GM18870 (cell line): ENCODE measurements at regions not wholly inside any gene's neighbourhood (a gene's known extent, or its start where the extent isn't known, plus 50 kb on each side); places are given as distances from the start of the nearest gene placed in this dataset.

Experiments
- ATAC-seq: cut with Tn5 transposase; IDR thresholded peaks from one replicate; pipeline ENCODE4 v1.9.1; 2021; ENCODE audit warnings: moderate library complexity; ENCODE audit not compliant: unreplicated experiment

DNA sequence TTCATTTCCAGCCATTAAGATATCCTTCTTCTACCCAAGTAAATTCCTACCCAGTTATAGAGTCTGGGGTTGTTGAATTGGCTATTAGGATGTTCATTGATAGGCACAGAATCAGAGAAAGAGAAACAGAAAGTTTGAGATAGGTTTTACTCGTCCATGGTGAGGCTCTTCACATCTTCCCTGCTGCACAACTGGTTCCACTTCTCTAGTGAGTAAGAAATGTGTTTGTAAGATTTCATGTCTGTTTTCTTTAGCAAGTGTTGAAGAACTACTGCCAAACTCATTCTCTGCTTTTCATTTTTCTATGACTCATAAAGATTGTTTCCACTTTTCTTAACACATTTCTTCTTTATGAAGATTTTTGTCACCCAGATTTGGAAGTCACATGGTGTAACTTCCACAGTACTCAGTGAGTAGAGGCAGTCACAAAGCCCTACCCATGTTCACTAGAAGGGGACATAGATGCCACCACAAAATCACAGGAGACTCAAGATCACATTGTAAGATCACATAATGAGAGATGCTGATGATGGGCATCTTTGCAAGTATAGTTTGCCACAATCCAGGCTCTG, 152.3 kb downstream of the SNX7 start:
- peak; percentile 62 for ATAC-seq

DNA sequence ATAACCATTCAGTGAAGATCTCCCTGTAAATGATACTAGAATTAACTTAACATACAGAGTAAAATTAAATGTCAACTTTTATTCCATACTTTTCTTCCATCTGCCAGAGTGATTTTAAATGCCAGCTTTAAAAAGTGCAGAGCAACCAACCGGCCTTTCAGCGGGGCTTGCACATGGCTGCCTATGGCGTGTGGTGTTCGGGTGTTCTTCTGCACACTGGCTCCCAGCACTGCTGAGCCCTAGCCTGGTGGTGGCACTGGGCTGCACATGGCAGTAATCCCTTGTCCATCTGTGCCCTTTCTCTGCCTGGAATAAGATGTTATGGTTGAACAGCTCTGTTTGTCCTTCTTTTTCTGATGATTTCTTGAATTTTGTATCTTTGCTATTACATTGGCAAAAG, 156.3 kb downstream of the SNX7 start:
- ATAC-seq, result no peak

DNA sequence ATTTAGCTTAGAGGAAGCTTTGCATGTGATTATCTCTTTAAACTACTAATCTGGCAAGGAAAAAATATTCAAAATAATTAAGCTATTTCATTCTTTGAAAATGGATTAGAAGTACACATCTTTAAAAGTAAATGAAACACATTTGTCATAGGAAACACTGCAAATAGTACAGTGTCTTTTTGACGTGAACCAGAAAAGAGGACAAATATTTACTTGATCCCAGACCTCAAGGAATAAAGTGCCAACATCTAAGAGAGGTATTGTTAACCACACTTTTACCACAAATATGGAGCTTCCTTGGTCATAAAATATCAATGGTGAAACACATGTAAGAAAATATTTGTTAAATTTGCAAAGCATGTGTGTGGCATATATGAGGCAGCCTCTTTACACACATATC, 159.9 kb downstream of the SNX7 start:
- ATAC-seq, result no peak

DNA sequence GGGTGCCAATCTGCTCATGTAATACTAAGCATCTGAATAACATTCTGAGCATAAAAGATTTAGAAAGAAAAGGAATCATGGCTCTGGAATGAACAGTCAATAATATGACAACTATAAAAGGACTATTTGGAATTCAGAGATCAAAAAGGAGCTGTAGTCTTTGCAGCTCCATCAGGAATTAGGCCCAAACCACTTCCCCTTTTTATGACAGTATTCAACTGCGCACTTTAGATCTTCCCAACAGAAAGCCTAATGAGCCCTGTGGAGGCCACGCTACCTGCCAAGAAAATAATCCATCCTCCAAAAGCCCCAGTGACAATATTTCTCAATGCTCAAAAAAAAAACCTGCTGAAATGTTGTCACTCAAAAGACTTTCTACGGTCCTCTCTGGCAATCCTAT, 163.2 kb downstream of the SNX7 start:
- no peak for ATAC-seq

DNA sequence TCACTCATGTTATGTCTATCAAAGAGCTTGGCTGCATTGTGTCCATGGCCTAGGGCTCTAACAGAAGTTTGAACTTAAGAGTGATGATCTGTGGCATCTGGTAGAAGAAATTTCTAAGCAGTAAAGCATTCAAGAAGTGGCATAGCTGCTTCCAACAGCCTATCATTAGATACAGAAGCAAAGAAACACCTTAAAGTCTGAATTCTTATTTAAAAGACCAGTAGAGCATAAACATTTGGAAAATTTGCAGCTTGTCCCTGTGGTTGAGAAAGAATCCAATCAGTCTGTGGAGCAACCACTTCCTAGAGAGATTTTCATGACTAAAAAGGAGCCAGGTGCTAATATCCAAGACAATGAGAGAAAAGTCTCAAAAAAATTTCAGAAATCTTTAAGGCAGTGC, 165.5 kb downstream of the SNX7 start:
- no peak for ATAC-seq

DNA sequence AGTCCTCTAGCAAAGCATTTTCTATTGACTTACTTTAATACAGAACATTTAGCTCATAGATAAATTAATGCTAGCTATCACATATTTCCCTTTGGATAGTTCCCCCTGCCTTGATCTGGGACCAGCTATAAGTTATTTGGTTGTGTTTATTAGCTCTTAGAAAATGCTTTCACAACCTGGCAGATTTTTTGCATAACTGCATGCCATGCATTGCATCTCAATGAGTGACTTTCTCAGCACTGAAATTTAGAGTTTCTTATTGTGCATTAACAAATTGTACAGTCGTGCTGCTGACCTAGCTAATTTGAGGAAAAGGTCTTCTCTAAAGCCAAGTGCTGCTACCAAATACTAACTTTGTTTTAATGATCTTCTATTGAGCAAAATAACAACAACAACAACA, 164.8 kb downstream of the PLPPR5 start:
- no peak for ATAC-seq
